ENCODE measurements at regions not wholly inside any gene's neighbourhood (a gene's known extent, or its start where the extent isn't known, plus 50 kb on each side); places are given as distances from the start of the nearest gene placed in this dataset.

GRCh38 chr5:156274453-156274852 is 52.5 kb upstream of the SGCD start:
- DNase-seq (ENCODE audit: low spot score) = no peak
